NCI-H345 treated with DMSO at 0.1 percent for 48 hours (cell line): ENCODE measurements at regions not wholly inside any gene's neighbourhood (a gene's known extent, or its start where the extent isn't known, plus 50 kb on each side); places are given as distances from the start of the nearest gene placed in this dataset.

Experiments
- DNase-seq: peaks from one replicate; lab custom pipeline; 2025; ENCODE audit not compliant: unreplicated experiment; lab: John Stamatoyannopoulos, UW

DNA sequence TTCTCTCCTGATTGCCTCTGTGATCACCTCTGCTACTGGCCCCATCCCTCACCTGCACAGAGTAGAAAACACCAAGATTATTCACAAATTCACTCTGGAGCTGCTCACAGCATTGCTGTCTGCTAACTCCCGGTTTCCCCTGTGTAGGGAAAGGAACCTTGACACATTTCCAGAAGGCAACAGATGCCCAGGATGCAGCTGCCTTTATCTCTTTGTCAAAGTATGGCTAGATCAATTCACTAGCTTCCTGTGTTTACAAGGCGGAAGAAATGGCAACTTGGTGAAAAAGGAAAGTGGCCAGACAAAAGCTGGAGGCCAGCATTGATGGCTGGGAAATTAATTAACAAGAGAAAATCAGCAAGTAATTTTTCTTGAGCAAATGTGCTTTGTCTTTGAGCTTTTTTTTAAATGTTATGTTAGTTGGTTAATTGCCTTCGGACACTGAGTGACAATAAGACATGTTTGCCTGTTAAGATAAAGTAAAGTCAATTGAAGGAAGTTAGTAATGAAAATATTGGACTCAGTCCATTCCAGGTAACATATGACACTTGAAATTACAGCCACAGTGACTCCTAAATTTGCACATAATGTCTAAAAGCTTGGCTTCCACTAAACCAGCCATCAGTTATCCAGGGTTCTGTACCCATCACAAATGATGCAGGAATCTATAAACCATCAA is 394.6 kb upstream of the IL12A start:
- DNase-seq = no peak

GRCh38 chr3:159600291-159600690 is 388.3 kb upstream of the IL12A start:
- no peak for DNase-seq

- DNase-seq = no peak
Measured at GRCh38 chr3:159604151-159604581, 384.5 kb upstream of the IL12A start.

- no peak for DNase-seq
Measured at GRCh38 chr3:159605101-159605500, 383.5 kb upstream of the IL12A start.

DNA sequence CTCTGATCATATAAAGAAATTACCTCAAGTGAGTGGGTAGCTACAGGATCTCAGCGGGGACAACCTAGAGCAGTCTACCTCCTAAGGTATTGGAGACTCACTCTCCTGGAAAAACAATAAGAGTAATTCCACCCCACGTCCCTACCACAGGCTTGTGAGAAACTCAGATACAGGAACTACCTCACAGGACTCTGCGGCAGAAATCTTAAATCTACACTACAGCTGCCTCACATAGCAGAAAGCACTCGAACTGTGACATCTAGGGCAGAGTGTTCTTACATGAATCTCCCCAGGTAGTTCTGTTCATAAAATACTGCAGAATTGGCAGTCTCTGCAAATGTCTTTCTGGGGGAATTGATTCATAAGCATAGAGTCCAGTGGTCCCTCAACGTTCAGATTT is 382.9 kb upstream of the IL12A start:
- DNase-seq = no peak

- no peak for DNase-seq
Measured at GRCh38 chr3:159607856-159608255, 380.8 kb upstream of the IL12A start.

DNA sequence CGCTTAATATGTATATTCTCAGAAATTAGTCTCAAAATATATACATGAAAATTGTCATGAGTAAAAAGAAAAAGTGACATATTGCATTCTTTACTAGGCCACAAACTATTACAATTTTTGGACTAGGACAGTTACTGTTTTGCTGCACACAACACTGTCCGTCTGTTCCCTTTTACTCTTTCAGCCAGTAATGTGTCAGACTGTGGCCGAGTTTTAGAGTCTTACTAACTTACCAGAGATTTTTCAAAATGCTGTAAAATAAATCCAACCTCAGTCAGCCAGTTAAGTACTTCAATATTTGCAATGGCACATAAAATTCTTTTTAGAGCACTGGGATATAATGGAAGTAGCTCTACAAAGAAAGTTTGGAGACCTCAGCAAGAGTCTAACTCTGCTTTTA is 380.3 kb upstream of the IL12A start:
- no peak for DNase-seq

DNA sequence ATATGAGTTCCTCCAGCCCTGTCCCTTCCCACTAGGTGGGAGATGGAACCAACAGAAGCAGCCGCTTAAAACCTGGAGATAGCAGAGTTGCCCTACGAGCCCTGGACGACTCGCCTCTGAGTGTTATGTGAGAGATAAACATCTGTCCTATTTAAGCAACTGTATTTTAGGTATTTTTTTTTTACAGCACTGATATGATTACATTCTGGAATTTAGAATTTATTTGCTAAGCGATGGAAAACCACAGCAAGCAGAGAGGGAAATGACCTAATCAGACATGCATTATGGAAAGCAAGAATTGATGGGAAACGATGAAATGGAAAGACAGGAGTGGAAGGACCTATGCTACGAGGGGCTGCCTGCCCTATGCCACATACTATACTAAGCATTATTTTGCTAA is 379.0 kb upstream of the IL12A start:
- no peak for DNase-seq

- DNase-seq = no peak
Measured at GRCh38 chr3:159616234-159616825, 372.3 kb upstream of the IL12A start.

GRCh38 chr3:159619341-159619885 is 369.2 kb upstream of the IL12A start:
- no peak for DNase-seq

DNA sequence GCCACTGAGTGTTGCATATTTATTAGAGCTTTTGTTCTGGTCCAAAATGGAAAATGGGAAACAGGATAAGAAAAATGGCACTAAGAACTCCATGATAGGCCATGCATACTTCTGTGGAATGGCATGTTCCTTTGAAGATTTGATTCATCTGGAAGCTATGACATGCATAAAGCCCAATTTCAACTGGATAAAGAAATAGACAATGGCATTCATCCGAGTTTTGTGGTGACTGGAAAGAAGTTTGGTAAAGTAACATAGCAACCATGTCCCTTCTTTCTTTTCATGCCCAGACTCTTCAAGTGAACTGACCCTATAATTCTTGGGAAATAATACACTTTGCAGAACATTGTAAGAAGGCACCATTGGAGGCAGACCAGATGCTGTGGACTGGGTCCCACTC is 368.4 kb upstream of the IL12A start:
- no peak for DNase-seq

DNA sequence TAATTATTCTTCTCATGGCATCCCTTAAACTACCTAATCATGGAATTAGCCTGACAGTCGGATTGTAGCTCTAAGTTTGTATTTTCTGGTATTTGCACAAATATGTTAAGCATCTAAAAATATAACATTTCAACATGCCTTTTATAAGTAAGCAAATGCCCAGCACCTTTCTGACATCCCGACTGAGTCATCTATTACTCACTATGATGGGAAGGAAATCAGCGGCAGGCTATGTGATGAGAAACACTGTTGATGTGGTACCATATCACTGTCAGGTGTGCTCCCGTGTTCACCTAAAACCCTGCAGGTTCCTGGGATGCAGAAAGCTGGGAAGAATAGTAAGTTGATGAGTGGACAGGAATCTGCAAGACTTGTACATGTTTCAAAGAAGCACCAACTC is 367.8 kb upstream of the IL12A start:
- no peak for DNase-seq

DNA sequence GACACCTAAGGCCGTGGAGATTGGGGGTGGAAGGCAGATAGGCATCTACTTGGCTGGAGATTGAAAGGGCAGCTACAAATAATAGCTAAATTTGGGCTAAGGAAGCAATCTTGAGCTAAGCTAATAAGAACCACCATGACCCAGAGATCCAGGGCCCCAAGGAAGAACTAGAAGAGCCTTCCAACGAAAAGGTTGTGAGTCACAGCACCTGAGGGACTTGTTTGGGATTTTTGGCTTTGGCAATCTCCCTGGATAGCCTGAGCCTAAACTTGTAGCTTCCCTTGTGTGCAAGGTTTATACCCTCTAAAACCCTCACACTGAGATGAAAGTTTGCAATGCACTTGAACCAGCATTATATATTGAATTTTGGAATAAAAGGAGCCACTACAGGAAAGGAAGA is 364.0 kb upstream of the IL12A start:
- DNase-seq = no peak

- no peak for DNase-seq
Measured at GRCh38 chr3:159625594-159625993, 363.0 kb upstream of the IL12A start.

DNA sequence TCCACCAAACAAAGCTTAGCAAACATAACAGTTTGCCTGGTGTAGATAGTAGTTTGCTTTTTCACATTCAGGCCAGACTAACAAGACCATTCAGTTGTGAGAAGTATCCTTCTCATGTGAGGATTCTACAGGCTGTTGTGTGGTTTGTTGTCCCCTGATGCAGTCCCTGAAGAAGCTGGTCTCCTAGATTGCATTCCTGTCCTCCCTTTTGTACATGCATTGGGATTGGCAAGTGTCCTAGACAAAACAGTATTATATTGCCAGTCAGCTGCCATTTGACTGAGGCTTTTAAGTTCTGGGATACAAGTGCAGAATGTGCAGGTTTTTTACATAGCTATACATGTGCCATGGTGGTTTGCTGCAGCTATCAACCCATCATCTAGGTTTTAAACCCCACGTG is 362.0 kb upstream of the IL12A start:
- no peak for DNase-seq

- no peak for DNase-seq
Measured at GRCh38 chr3:159627229-159627628, 361.4 kb upstream of the IL12A start.

DNA sequence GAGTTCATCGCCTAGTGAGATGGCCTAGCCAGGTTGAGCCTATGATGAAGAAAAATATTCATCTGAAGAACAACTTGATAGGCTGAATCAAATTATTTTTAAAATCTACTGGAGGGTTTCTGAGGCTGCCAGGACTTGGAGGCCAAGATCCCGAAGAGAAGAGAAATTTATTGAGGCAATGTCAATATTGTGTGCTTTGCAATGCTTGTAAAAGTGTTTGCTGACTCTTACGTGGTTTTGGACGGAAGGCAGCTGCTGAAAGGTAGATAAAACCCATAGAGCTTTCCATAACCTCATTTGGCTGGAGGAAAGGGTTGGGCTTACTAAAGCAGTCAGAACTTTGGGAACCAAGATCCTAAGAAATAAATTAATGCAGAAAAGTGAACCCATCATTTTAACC is 361.0 kb upstream of the IL12A start:
- no peak for DNase-seq

- DNase-seq = no peak
Measured at GRCh38 chr3:159629329-159630084, 359.1 kb upstream of the IL12A start.

GRCh38 chr3:159631226-159631625 is 357.4 kb upstream of the IL12A start:
- no peak for DNase-seq

GRCh38 chr3:159632128-159632527 is 356.5 kb upstream of the IL12A start:
- no peak for DNase-seq

- DNase-seq = no peak
Measured at GRCh38 chr3:159632851-159633250, 355.8 kb upstream of the IL12A start.

GRCh38 chr3:159634483-159634882 is 354.2 kb upstream of the IL12A start:
- no peak for DNase-seq
